ENCODE measurements at regions not wholly inside any gene's neighbourhood (a gene's known extent, or its start where the extent isn't known, plus 50 kb on each side); places are given as distances from the start of the nearest gene placed in this dataset.
"Not testable (repeated sequence)": the region's sequence is repeated elsewhere in the genome, so short reads cannot be mapped to it uniquely, and the experiment has no call there.

GRCh38 chr2:194276667-194277066 lies 1380.4 kb upstream of the SLC39A10 start:
- TF ChIP-seq, protein P1, sequence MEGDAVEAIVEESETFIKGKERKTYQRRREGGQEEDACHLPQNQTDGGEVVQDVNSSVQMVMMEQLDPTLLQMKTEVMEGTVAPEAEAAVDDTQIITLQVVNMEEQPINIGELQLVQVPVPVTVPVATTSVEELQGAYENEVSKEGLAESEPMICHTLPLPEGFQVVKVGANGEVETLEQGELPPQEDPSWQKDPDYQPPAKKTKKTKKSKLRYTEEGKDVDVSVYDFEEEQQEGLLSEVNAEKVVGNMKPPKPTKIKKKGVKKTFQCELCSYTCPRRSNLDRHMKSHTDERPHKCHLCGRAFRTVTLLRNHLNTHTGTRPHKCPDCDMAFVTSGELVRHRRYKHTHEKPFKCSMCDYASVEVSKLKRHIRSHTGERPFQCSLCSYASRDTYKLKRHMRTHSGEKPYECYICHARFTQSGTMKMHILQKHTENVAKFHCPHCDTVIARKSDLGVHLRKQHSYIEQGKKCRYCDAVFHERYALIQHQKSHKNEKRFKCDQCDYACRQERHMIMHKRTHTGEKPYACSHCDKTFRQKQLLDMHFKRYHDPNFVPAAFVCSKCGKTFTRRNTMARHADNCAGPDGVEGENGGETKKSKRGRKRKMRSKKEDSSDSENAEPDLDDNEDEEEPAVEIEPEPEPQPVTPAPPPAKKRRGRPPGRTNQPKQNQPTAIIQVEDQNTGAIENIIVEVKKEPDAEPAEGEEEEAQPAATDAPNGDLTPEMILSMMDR (IDR thresholded peaks at IDR 0.05; ENCODE audit: poor library complexity) = not testable (repeated sequence)
- not testable (repeated sequence) for TF ChIP-seq EZH2 (IDR thresholded peaks at IDR 0.05; ENCODE audit: borderline replicate concordance)

All from hepatocyte (in vitro differentiated cells).